GM18858 (cell line): ENCODE measurements at regions not wholly inside any gene's neighbourhood (a gene's known extent, or its start where the extent isn't known, plus 50 kb on each side); places are given as distances from the start of the nearest gene placed in this dataset.

Source experiments
- ATAC-seq: cut with Tn5 transposase; IDR thresholded peaks from one replicate; pipeline ENCODE4 v1.9.1; 2021; ENCODE audit not compliant: unreplicated experiment

- no peak for ATAC-seq
These were observed 71.7 kb upstream of the TTC14 start for GRCh38 chr3:180530276-180530675.

DNA sequence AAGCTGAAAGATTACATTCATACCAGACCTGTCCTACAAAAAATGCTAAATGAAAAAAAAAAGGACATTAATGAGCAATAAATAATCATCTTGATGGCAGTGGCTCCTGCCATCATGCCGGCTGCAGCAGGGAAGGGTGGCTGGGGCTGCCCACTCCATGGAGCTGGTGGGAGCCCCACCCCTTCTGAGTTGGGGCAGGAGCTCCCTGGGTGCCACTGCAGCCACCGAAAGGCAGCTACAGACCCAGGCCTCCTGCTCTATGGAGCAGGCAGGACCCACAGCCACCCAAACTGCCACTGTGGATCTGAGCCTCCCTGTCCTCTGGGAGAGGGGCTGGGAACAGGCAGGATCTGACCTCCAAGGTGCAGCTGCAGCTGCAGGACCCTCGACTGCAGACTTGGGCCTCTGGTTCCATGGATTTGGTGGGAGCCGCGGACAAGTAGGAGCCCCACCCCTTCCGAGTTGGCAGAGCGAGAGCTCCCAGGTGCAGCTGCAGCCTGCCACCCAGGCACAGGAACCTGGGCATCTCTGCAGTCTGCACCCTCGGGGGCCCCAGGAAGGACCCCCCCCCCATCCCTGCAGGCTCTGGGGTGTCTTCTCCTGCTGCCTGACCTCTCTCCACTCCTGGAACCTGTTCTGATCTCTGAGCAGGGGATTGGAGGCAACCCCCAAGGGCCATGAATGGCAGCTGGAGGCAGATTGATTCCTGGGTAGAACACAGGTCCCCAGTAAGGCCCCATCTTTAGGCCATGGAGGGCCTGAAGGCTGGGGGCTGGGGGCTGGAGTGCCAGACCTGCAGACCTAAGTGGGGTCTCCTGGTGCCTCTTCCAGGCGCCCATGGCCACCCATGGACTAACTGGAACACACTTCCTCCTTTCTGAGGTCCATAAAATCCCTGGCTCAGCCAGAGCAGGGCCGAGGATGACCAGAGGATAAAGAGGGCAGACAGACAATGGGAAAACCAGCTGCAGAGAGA, 70.4 kb upstream of the TTC14 start:
- ATAC-seq, result no peak

GRCh38 chr3:180534828-180535227, 67.1 kb upstream of the TTC14 start:
- ATAC-seq, result no peak

DNA sequence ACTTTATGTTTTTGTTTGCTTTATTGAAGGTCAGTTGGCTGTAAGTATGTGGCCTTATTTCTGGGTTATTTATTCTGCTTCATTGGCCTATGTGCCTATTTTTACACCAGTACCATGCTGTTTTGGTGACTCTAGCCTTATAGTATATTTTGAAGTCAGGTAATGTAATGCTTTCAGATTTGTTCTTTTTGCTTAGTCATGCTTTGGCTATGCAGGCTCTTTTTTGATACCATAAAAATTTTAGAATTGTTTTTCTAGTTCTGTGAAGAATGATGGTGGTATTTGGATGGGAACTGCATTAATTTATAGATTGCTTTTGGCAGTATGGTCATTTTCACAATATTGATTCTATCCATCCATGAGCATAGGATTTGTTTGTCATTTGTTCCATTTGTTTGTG, 63.5 kb upstream of the TTC14 start:
- no peak for ATAC-seq

- no peak for ATAC-seq
These were observed 58.1 kb upstream of the TTC14 start for GRCh38 chr3:180543877-180544276.

DNA sequence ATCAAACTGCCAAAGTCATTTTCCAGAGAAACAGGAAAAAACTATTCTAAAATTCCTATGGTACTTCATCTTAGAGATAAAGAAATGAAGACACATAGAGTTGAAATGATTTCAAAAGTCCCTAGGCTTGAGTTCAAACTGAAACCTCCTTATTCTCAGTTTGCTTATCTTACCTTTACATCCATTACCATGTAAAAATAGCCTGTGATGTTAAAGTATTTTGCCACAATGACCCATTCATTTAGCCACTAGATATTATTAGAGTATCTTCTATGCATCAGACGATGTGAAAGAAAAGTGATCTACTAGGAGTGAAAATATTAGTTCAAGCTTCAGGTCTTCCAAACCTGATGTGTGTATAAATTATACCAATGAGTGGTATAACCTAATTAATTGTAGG, 55.1 kb upstream of the TTC14 start:
- no peak for ATAC-seq

DNA sequence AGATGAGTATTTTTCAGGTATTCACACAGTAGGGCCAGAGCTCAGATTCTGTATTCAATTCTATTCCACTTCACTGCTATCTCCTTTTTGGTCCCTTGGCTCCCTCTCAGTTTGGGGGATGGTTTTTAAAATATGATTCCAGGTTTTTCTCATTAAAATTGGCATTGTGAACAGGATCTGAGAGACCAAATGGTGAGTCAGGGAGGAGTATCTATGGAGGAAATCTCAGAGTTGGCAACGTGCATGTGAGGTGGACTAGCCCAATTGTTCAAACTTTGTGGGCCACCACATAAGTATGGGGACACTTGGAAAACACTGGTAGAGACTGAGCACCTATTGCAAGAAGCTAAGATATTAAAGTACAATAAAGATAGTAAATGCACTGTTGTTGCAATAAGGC, 53.9 kb upstream of the TTC14 start:
- ATAC-seq, result no peak
